Lung (tissue), 11 donors: ENCODE measurements at regions not wholly inside any gene's neighbourhood (a gene's known extent, or its start where the extent isn't known, plus 50 kb on each side); places are given as distances from the start of the nearest gene placed in this dataset.

ENCODE experiments used
- ATAC-seq: fragments of 200-7000 bp; cut with Tn5 transposase; one replicate; pipeline ENCODE4 v1.9.1; 2020; ENCODE audit warnings: moderate number of reproducible peaks; ENCODE audit not compliant: insufficient read depth, low FRiP score
- DNase-seq, 3 donors: peaks; one replicate each; pipeline ENCODE4 v3.0.0-alpha.2; 2013 to 2017
- H3K27ac ChIP-seq, 2 donors: one replicate each; pipeline ENCODE4 v1.5.1; 2013; ENCODE audit warnings: mild to moderate bottlenecking in 2 of 2, moderate library complexity in 2 of 2, control low read depth in 1 of 2, inconsistent platforms in 1 of 2, low read depth in 1 of 2, low read length in 1 of 2
- H3K27me3 ChIP-seq, 3 donors: one replicate each; pipeline ENCODE4 v1.5.1; 2013; ENCODE audit warnings: low read length in 2 of 3; ENCODE audit not compliant: control insufficient read depth in 3 of 3, insufficient read depth in 3 of 3
- H3K36me3 ChIP-seq, 4 donors: one replicate each; pipeline ENCODE4 v1.5.1; 2013; ENCODE audit warnings: low read length in 4 of 4, mild to moderate bottlenecking in 1 of 4, moderate library complexity in 1 of 4; ENCODE audit not compliant: control insufficient read depth in 4 of 4, insufficient read depth in 4 of 4
- H3K4me1 ChIP-seq, 5 donors: one replicate each; pipeline ENCODE4 v1.5.1; 2013; ENCODE audit warnings: low read length in 5 of 5, mild to moderate bottlenecking in 2 of 5, moderate library complexity in 1 of 5; ENCODE audit not compliant: control insufficient read depth in 5 of 5, insufficient read depth in 5 of 5
- H3K4me3 ChIP-seq: one replicate; pipeline ENCODE4 v1.5.1; 2013; ENCODE audit warnings: mild to moderate bottlenecking, control low read depth, moderate library complexity
- H3K9ac ChIP-seq, 2 donors: one replicate each; pipeline ENCODE4 v1.5.1; 2013; ENCODE audit warnings: low read length in 2 of 2, control low read depth in 1 of 2; ENCODE audit not compliant: insufficient read depth in 1 of 2
- H3K9me3 ChIP-seq, 4 donors: one replicate each; pipeline ENCODE4 v1.5.1; 2013; ENCODE audit warnings: low read length in 3 of 4, mild to moderate bottlenecking in 1 of 4, moderate library complexity in 1 of 4; ENCODE audit not compliant: control insufficient read depth in 4 of 4, insufficient read depth in 3 of 4
- CTCF ChIP-seq: IDR thresholded peaks from 2 replicates; pipeline ENCODE4 v1.5.1; 2012; ENCODE audit warnings: mild to moderate bottlenecking; ENCODE audit errors: control extremely low read depth, extremely low read depth
- WGBS, 2 donors: extraction: QIAGEN DNeasy Blood & Tissue Kit; methylation state at CpG; one replicate each; pipeline ENCODE4 v1.1.7; 2013; 5-methylcytosine and 5-hydroxymethylcytosine counted together
- donor health status: control.
- donor health status: control.
- donor health status: Bipolar disorder and iron deficiency.
- donor health status: healthy.
- donor health status: DM: yes; HTN: yes; CAD: no.

DNA sequence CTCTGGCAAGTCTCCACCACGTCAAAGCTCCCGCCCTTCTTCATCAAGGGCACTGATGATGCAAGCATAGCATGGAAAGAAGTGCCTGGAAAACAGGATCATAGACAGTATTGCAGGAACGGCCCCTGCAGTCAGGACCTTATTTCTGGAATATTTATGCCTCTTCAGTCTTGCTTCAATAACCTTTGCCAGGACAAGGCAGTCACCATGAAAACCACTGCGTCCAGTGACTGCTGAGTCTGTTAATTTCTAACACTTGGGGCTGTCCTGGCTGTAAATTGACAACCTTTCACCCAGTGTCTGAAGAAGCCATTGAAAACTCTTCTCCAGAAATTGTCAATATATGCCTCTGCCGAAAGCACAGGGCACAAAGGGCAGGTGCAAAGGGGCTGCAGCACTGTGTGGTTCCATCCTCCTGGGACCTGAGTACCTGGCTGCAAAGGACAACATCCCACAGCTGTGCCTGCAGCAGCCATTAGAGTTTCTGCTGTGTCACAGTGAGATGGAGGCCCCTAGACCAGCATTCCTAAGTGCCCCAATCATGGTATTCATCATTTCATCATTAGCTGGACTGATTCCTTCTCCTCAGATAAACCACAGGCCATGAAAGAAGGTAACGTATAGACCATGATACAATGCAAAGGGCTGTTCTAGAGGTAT, 819.6 kb downstream of the RNF144A start:
- no peak for TF ChIP-seq CTCF
- ATAC-seq = no peak
- Histone ChIP-seq H3K9ac (no peak overlapping the region), H3K27ac (no peak overlapping the region), H3K27me3 (no peaks in the 10 kb centered on the region), H3K36me3 (no peaks in the 10 kb centered on the region), H3K4me1 (peaks cover 0 to 7% (median 0%) of the 10 kb centered on the region in 5 donors), H3K9me3 (peaks cover 0 to 2% (median 0%) of the 10 kb centered on the region in 4 donors), H3K4me3 (no peak overlapping the region)
- 69 to 81% methylated on average over 6 of the region's 6 CpGs for WGBS, 2 donors
- DNase-seq = no peak

DNA sequence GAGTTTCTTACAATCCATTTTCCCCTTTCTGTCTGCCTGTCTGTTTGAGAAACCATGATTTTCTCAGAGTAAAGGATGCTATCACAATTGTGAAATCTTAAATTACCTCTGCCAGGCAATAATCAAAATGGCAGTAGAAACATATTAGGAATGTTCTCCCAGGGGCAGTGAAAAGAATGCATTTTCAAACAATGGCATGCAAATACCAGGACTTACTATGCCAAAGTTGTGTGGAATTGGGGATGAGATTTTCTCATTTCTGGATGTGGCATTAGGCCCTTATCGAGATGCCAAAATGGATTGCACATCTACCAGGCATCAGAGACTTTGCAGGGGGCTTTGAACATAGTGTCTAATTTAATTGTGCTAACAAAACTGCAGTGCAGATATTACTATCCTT, 821.4 kb downstream of the RNF144A start:
- H3K27ac ChIP-seq = no peak overlapping the region
- ATAC-seq = no peak
- H3K9ac ChIP-seq = no peak overlapping the region
- H3K9me3 ChIP-seq = peaks cover 0 to 2% (median 0%) of the 10 kb centered on the region in 4 donors
- 91 to 96% methylated on average over 1 of the region's 1 CpG for WGBS, 2 donors
- no peaks in the 10 kb centered on the region for H3K27me3 ChIP-seq
- no peaks in the 10 kb centered on the region for H3K36me3 ChIP-seq
- H3K4me3 ChIP-seq = no peak overlapping the region
- DNase-seq = no peak
- no peak for TF ChIP-seq CTCF
- peaks cover 0 to 7% (median 0%) of the 10 kb centered on the region in 5 donors for H3K4me1 ChIP-seq

DNA sequence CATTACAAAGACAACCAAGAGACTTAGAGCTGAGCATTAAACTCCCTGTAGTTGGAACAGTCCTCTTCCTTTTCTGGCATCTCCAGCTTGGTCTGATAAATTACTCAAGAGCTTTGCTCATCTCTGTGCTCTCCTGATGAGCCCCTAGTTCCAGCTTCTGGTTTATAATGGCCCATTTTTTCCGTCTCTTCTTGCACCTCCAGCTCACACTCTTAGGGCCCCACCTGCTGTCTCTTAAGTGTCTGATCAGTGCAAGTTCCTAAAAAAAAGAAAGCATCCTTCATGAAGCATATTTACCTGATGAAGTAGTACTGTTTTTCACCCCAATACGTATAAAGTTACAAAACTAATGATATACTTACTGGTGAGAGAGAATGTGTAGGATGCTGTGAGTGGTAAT, 822.9 kb downstream of the RNF144A start:
- no peak for DNase-seq
- no peak for ATAC-seq

More for the DNA sequence above, 822.9 kb downstream of the RNF144A start:
- no peaks in the 10 kb centered on the region for H3K36me3 ChIP-seq
- peaks cover 0 to 2% (median 0%) of the 10 kb centered on the region in 4 donors for H3K9me3 ChIP-seq
- H3K9ac ChIP-seq = no peak overlapping the region
- H3K4me1 ChIP-seq = no peaks in the 10 kb centered on the region
- no peak for TF ChIP-seq CTCF
- H3K27ac ChIP-seq = no peak overlapping the region
- H3K4me3 ChIP-seq = no peak overlapping the region
- WGBS, 2 donors = 91 to 93% methylated on average over 2 of the region's 2 CpGs
- no peaks in the 10 kb centered on the region for H3K27me3 ChIP-seq
